ENCODE measurements at regions not wholly inside any gene's neighbourhood (a gene's known extent, or its start where the extent isn't known, plus 50 kb on each side); places are given as distances from the start of the nearest gene placed in this dataset.
A peak's percentile ranks its signal among the peaks of the same experiment; 100 is the strongest.

DNA sequence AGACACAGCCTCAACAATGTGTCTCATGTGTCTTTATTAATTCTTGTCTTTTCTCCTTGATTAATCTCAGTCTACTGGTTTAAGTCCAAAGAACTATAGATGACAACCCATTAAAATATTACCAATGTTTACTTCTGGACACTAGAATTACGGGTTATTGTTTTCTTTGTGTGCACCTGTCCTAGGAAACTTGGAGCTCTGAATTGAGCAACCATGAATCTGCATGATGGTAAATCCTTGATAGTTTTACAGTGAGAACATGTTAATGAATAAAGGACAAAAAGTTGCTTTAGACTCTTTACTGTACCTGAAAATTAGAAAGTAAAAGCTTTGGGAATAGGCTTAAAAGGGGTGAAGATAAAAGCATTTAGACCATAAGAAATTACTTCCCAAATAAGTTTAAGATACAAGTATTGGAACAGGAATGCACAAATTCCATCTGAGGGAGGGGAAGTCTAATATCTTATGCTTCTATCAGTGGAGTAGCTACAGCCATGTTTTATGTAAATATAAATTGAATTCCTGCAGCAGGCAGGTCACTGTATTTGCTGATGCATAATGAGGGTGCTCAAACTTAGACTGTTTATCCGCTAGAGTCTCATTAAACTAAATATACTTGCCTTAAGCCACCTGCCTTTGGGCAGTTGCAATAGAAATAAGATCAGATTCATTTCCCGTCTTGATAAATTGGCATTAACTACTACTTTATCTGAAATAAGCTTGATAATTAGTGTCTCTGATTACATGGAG lies 603.7 kb upstream of the GCFC2 start (continued):
- TF ChIP-seq, protein P1, sequence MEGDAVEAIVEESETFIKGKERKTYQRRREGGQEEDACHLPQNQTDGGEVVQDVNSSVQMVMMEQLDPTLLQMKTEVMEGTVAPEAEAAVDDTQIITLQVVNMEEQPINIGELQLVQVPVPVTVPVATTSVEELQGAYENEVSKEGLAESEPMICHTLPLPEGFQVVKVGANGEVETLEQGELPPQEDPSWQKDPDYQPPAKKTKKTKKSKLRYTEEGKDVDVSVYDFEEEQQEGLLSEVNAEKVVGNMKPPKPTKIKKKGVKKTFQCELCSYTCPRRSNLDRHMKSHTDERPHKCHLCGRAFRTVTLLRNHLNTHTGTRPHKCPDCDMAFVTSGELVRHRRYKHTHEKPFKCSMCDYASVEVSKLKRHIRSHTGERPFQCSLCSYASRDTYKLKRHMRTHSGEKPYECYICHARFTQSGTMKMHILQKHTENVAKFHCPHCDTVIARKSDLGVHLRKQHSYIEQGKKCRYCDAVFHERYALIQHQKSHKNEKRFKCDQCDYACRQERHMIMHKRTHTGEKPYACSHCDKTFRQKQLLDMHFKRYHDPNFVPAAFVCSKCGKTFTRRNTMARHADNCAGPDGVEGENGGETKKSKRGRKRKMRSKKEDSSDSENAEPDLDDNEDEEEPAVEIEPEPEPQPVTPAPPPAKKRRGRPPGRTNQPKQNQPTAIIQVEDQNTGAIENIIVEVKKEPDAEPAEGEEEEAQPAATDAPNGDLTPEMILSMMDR (IDR thresholded peaks at IDR 0.05), result no peak
- no peak for TF ChIP-seq SMC3 (IDR thresholded peaks at IDR 0.05; ENCODE audit: low read depth, low read length)
- no peak for TF ChIP-seq TCF12 (IDR thresholded peaks at IDR 0.05)
- no peak for TF ChIP-seq SIN3A (IDR thresholded peaks at IDR 0.05; ENCODE audit: borderline replicate concordance, low read depth, low read length)
- TF ChIP-seq, protein P2, sequence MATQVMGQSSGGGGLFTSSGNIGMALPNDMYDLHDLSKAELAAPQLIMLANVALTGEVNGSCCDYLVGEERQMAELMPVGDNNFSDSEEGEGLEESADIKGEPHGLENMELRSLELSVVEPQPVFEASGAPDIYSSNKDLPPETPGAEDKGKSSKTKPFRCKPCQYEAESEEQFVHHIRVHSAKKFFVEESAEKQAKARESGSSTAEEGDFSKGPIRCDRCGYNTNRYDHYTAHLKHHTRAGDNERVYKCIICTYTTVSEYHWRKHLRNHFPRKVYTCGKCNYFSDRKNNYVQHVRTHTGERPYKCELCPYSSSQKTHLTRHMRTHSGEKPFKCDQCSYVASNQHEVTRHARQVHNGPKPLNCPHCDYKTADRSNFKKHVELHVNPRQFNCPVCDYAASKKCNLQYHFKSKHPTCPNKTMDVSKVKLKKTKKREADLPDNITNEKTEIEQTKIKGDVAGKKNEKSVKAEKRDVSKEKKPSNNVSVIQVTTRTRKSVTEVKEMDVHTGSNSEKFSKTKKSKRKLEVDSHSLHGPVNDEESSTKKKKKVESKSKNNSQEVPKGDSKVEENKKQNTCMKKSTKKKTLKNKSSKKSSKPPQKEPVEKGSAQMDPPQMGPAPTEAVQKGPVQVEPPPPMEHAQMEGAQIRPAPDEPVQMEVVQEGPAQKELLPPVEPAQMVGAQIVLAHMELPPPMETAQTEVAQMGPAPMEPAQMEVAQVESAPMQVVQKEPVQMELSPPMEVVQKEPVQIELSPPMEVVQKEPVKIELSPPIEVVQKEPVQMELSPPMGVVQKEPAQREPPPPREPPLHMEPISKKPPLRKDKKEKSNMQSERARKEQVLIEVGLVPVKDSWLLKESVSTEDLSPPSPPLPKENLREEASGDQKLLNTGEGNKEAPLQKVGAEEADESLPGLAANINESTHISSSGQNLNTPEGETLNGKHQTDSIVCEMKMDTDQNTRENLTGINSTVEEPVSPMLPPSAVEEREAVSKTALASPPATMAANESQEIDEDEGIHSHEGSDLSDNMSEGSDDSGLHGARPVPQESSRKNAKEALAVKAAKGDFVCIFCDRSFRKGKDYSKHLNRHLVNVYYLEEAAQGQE (IDR thresholded peaks at IDR 0.05; ENCODE audit: low read depth, low read length), result no peak
- TF ChIP-seq, protein P3, sequence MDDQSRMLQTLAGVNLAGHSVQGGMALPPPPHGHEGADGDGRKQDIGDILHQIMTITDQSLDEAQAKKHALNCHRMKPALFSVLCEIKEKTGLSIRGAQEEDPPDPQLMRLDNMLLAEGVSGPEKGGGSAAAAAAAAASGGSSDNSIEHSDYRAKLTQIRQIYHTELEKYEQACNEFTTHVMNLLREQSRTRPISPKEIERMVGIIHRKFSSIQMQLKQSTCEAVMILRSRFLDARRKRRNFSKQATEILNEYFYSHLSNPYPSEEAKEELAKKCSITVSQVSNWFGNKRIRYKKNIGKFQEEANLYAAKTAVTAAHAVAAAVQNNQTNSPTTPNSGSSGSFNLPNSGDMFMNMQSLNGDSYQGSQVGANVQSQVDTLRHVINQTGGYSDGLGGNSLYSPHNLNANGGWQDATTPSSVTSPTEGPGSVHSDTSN (IDR thresholded peaks at IDR 0.05), result no peak
- no peak for TF ChIP-seq ELF1 (IDR thresholded peaks at IDR 0.05)

DNA sequence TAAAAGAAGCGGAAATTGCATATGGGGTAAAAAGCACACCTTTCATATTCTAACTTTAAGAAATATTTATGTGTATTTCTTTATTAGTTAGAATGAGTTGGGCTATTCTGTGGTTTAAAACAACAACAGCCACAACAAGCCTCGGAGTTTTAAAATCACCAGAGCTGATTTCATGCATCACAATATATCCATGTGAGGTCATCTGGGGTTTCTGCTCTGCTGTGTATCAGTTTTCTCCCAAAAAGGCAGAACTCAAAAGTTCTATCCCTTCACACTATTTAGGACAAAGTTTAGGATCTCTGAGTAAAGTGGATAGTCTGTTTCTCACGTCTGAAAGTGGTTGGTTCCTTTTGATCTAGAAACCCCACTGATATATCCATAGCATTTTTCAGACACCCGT lies 601.5 kb upstream of the GCFC2 start:
- H3F3A ChIP-seq (replicated peaks; ENCODE audit: insufficient read depth), result no peaks in the 10 kb centered on the region
- H3K9ac ChIP-seq, result no peak overlapping the region
- POLR2A ChIA-PET, result no interaction called here
- H3K4me2 ChIP-seq, result no peak overlapping the region
- H3K9me3 ChIP-seq, result no peaks in the 10 kb centered on the region
- H3K36me3 ChIP-seq (replicated peaks in 1 of 2; ENCODE audit: control insufficient read depth in 1 of 2, insufficient read depth in 2 of 2, low read length in 1 of 2), result no peaks in the 10 kb centered on the region
- no peak for TF ChIP-seq NFIC (IDR thresholded peaks at IDR 0.05; ENCODE audit: borderline replicate concordance)
- TF ChIP-seq SMC3 (IDR thresholded peaks at IDR 0.05; ENCODE audit: low read depth, low read length), result no peak
- no peak for TF ChIP-seq GATA2 (CRISPR knock-in tag; IDR thresholded peaks at IDR 0.05)
- TF ChIP-seq MEF2A (IDR thresholded peaks at IDR 0.05; ENCODE audit: borderline replicate concordance, low read depth), result no peak
- TF ChIP-seq, protein P3 (IDR thresholded peaks at IDR 0.05), result no peak
- TF ChIP-seq ELF1 (IDR thresholded peaks at IDR 0.05), result no peak
- no peak for TF ChIP-seq TEAD4 (IDR thresholded peaks at IDR 0.05; ENCODE audit: borderline replicate concordance, insufficient read depth)
- TF ChIP-seq, protein P4, sequence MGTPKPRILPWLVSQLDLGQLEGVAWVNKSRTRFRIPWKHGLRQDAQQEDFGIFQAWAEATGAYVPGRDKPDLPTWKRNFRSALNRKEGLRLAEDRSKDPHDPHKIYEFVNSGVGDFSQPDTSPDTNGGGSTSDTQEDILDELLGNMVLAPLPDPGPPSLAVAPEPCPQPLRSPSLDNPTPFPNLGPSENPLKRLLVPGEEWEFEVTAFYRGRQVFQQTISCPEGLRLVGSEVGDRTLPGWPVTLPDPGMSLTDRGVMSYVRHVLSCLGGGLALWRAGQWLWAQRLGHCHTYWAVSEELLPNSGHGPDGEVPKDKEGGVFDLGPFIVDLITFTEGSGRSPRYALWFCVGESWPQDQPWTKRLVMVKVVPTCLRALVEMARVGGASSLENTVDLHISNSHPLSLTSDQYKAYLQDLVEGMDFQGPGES (IDR thresholded peaks at IDR 0.05; ENCODE audit: low read depth, low read length), result no peak
- TF ChIP-seq MXI1 (IDR thresholded peaks at IDR 0.05; ENCODE audit: low read depth, low read length), result no peak
- CTCF ChIA-PET, result no interaction called here
- no peaks in the 10 kb centered on the region for H4K20me1 ChIP-seq (ENCODE audit: insufficient read depth)
- no peaks in the 10 kb centered on the region for H3K27me3 ChIP-seq (ENCODE audit: insufficient read depth)
- no peak for DNase-seq
- H3K27ac ChIP-seq (ENCODE audit: low read depth in 2 of 2, low read length in 1 of 2), result peak overlapping the region in 1 of 2 experiments; percentile 90; a peak in 2 of 4 replicates
- WGBS (ENCODE audit: low lambda C conversion rate), result 39% methylated on average over 4 of the region's 4 CpGs
- peak overlapping the region in 1 of 2 experiments; percentile 14; a peak in 1 of 4 replicates for H3K4me3 ChIP-seq (ENCODE audit: low read depth in 2 of 2, low read length in 1 of 2)
- H3K79me2 ChIP-seq (ENCODE audit: insufficient read depth), result no peaks in the 10 kb centered on the region
- peaks cover 0 to 5% of the 10 kb centered on the region in 2 experiments; a peak in 2 of 4 replicates for H3K4me1 ChIP-seq (ENCODE audit: control insufficient read depth in 1 of 2, insufficient read depth in 2 of 2, low read depth in 1 of 2, low read length in 1 of 2)
- no peak overlapping the region for H2AFZ ChIP-seq (ENCODE audit: low read depth)
- no peaks in the 10 kb centered on the region for H3K9me2 ChIP-seq
